ENCODE measurements at regions not wholly inside any gene's neighbourhood (a gene's known extent, or its start where the extent isn't known, plus 50 kb on each side); places are given as distances from the start of the nearest gene placed in this dataset.

DNA sequence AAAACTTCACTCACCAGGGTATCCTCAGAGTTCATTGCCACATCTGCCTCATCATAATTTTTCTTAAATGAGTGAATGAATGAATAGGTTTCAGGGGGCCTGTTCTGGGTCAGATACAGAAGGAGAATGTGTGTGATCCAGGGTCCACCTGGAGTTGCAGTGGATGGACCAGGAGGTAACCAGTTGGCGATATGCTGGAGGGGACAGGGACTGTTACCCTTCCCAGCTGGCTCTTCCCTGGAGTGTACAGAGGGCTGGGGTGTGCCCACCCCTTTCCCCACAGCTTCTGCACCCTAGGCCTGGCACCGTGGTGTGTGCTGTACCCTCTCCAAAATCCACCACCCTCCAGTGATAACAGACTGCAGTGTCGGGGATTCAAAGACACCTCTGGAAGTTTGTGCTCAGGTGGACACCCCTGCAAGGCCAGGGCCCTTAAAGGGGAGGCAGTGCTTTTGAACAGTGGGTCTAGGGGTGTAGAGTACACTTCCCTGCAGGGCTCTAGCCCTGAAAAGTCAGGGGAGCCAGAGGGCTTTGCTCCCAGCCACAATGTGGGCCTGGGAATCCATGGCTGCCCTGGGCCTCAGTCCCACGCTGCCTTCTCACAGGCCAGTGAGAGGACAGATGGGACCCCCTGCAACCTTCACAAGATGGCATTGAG, 134.4 kb upstream of the UNC5B start:
- Mint-ChIP-seq H3K27me3 (ENCODE audit: insufficient read depth, low read depth) (peaks cover 20% of the 10 kb centered on the region), H3K4me3 (no peak overlapping the region), H3K27ac (peak overlapping the region; percentile 86), H3K4me1 (peaks cover 62% of the 10 kb centered on the region), H3K9me3 (no peaks in the 10 kb centered on the region), H3K36me3 (no peaks in the 10 kb centered on the region)
- no peak overlapping the region for H2AFZ ChIP-seq (replicated peaks)
- no peaks in the 10 kb centered on the region for H3K27me3 ChIP-seq
- H3K4me1 ChIP-seq: peaks cover 35% of the 10 kb centered on the region
- no peak for DNase-seq (ENCODE audit: low spot score)
- no peaks in the 10 kb centered on the region for H3K36me3 ChIP-seq
- no peak overlapping the region for H3K4me3 ChIP-seq
- no peak overlapping the region for H3K4me2 ChIP-seq
- no peak overlapping the region for H3K9ac ChIP-seq
- TF ChIP-seq, protein P1, sequence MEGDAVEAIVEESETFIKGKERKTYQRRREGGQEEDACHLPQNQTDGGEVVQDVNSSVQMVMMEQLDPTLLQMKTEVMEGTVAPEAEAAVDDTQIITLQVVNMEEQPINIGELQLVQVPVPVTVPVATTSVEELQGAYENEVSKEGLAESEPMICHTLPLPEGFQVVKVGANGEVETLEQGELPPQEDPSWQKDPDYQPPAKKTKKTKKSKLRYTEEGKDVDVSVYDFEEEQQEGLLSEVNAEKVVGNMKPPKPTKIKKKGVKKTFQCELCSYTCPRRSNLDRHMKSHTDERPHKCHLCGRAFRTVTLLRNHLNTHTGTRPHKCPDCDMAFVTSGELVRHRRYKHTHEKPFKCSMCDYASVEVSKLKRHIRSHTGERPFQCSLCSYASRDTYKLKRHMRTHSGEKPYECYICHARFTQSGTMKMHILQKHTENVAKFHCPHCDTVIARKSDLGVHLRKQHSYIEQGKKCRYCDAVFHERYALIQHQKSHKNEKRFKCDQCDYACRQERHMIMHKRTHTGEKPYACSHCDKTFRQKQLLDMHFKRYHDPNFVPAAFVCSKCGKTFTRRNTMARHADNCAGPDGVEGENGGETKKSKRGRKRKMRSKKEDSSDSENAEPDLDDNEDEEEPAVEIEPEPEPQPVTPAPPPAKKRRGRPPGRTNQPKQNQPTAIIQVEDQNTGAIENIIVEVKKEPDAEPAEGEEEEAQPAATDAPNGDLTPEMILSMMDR (IDR thresholded peaks at IDR 0.05): no peak
- TF ChIP-seq EZH2phosphoT487 (IDR thresholded peaks at IDR 0.05): no peak
- TF ChIP-seq EZH2 (IDR thresholded peaks at IDR 0.05): no peak
- no peaks in the 10 kb centered on the region for H3K79me2 ChIP-seq (ENCODE audit: low read depth)
- no peaks in the 10 kb centered on the region for H4K20me1 ChIP-seq (ENCODE audit: low read depth)
- H3K9me3 ChIP-seq (ENCODE audit: low read depth): no peaks in the 10 kb centered on the region
- H3K27ac ChIP-seq: no peak overlapping the region
- peaks cover 8% of the 10 kb centered on the region for H3F3A ChIP-seq (ENCODE audit: low read depth)

DNA sequence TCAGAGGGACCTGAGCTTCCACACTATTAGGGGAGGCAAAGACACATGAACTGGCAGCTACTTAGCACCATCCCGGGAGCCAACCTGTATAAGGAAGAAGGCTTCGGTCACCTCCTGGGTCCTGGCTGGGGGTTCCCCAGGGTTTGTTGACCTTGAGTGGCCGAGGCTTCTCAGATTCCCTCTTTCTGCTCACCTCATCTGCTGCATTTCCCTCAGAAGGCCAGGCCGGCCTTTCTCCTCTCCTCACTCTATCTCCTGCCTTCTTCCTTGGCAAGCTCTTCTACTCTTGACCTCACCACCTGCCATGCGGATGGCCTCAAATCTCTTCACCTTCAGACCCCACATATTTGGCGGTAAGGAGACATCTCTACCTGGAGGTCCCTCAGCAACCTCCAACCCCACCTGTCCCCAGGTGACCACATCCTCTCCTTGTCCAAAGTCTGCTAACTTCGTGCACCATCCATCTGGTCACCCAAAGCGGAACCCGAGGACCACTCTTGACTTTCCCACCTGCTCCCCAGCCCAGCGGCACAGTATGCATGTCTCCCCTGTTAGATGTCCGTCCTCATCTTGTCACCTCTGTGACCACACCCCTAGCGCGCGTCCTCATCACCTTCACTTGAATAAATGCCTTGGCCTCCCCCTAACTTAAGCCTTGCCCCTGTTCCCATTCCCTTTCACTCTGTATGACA, 133.8 kb upstream of the UNC5B start:
- Mint-ChIP-seq H3K9me3 (no peaks in the 10 kb centered on the region), H3K4me1 (peaks cover 61% of the 10 kb centered on the region), H3K27me3 (ENCODE audit: insufficient read depth, low read depth) (peaks cover 23% of the 10 kb centered on the region), H3K36me3 (no peaks in the 10 kb centered on the region), H3K27ac (no peak overlapping the region), H3K4me3 (no peak overlapping the region)
- H3K9me3 ChIP-seq (ENCODE audit: low read depth): no peaks in the 10 kb centered on the region
- no peak overlapping the region for H3K4me3 ChIP-seq
- H3K79me2 ChIP-seq (ENCODE audit: low read depth): no peaks in the 10 kb centered on the region
- peaks cover 8% of the 10 kb centered on the region for H3F3A ChIP-seq (ENCODE audit: low read depth)
- H3K9ac ChIP-seq: no peak overlapping the region
- H3K36me3 ChIP-seq: no peaks in the 10 kb centered on the region
- no peak overlapping the region for H3K4me2 ChIP-seq
- H3K27ac ChIP-seq: no peak overlapping the region
- no peak overlapping the region for H2AFZ ChIP-seq (replicated peaks)
- no peaks in the 10 kb centered on the region for H3K27me3 ChIP-seq
- peaks cover 41% of the 10 kb centered on the region for H3K4me1 ChIP-seq
- H4K20me1 ChIP-seq (ENCODE audit: low read depth): no peaks in the 10 kb centered on the region
- DNase-seq (ENCODE audit: low spot score): no peak
- TF ChIP-seq EZH2phosphoT487 (IDR thresholded peaks at IDR 0.05): no peak
- TF ChIP-seq, protein P1 (IDR thresholded peaks at IDR 0.05): no peak
- TF ChIP-seq EZH2 (IDR thresholded peaks at IDR 0.05): no peak

DNA sequence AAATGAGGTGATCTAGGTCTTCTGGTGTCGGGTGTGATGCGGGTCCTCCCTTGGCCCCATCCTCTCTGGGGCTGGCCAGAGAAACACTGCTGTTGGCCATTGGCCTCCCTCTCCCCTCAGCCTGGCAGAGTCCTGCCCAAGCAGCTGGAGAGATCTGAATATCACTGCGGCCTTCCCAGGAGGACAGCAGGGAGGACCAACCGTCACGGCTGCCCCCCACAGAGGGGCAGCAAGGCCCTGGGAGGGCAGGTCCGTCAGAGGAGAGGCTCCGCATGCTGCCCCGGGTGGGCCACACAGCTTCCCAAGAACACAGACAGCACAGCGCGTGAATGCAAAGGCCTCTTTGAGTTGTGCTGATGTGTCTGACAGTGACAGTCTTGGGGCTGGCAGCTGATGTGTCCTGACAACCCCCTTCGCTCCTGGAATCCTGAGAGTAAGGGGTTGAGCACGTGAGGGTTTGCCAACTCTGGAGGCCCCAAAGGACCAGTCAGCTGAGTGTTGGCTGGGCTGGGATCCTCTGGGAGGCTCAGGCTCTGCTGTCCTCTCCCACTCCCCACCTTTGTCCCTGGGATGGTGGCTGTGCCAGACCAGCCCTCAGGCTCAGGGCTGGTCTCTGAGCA, 132.5 kb upstream of the UNC5B start:
- no peaks in the 10 kb centered on the region for H3K27me3 ChIP-seq
- H3K27ac Mint-ChIP-seq: peak overlapping the region; percentile 81
- no peak overlapping the region for H3K4me3 ChIP-seq
- TF ChIP-seq EZH2phosphoT487 (IDR thresholded peaks at IDR 0.05) (no peak), EZH2 (IDR thresholded peaks at IDR 0.05) (no peak)
- TF ChIP-seq, protein P1 (IDR thresholded peaks at IDR 0.05): no peak
- H3K9me3 ChIP-seq (ENCODE audit: low read depth): no peaks in the 10 kb centered on the region
- no peaks in the 10 kb centered on the region for H4K20me1 ChIP-seq (ENCODE audit: low read depth)
- peaks cover 23% of the 10 kb centered on the region for H3K27me3 Mint-ChIP-seq (ENCODE audit: insufficient read depth, low read depth)
- peaks cover 61% of the 10 kb centered on the region for H3K4me1 Mint-ChIP-seq
- peak; percentile 1 for DNase-seq (ENCODE audit: low spot score)
- H3K4me3 Mint-ChIP-seq: peak overlapping the region; percentile 54
- no peaks in the 10 kb centered on the region for H3K36me3 Mint-ChIP-seq
- no peaks in the 10 kb centered on the region for H3K9me3 Mint-ChIP-seq
- no peaks in the 10 kb centered on the region for H3K36me3 ChIP-seq
- no peaks in the 10 kb centered on the region for H3K79me2 ChIP-seq (ENCODE audit: low read depth)
- no peak overlapping the region for H3K9ac ChIP-seq
- H3K27ac ChIP-seq: no peak overlapping the region
- peaks cover 6% of the 10 kb centered on the region for H3F3A ChIP-seq (ENCODE audit: low read depth)
- no peak overlapping the region for H3K4me2 ChIP-seq
- peaks cover 47% of the 10 kb centered on the region for H3K4me1 ChIP-seq
- no peak overlapping the region for H2AFZ ChIP-seq (replicated peaks)

Measured in neural progenitor cell (in vitro differentiated cells).